Progenitor cell of endocrine pancreas (in vitro differentiated cells): ENCODE measurements at regions not wholly inside any gene's neighbourhood (a gene's known extent, or its start where the extent isn't known, plus 50 kb on each side); places are given as distances from the start of the nearest gene placed in this dataset.

ENCODE experiments used
- DNase-seq: peaks from one replicate; pipeline ENCODE4 v3.0.0; 2021; ENCODE audit warnings: low spot score; ENCODE audit not compliant: unreplicated experiment
- H3K27ac Mint-ChIP-seq: 2 replicates; pipeline ENCODE4 v1.8.0; 2021; ENCODE audit warnings: mild to moderate bottlenecking, moderate library complexity, mixed read lengths
- H3K27me3 Mint-ChIP-seq: 2 replicates; pipeline ENCODE4 v1.8.0; 2021; ENCODE audit warnings: mixed read lengths
- H3K36me3 Mint-ChIP-seq: 2 replicates; pipeline ENCODE4 v1.8.0; 2022; ENCODE audit warnings: mixed read lengths; ENCODE audit not compliant: insufficient read depth
- H3K4me1 Mint-ChIP-seq: 2 replicates; pipeline ENCODE4 v1.8.0; 2021; ENCODE audit warnings: low read depth, mixed read lengths
- H3K4me3 Mint-ChIP-seq: 2 replicates; pipeline ENCODE4 v1.8.0; 2021; ENCODE audit warnings: low read depth, mild to moderate bottlenecking, moderate library complexity, mixed read lengths
- H3K9me3 Mint-ChIP-seq: 2 replicates; pipeline ENCODE4 v1.8.0; 2021; ENCODE audit warnings: low read depth, mixed read lengths
- CTCF ChIP-seq: fragments of 200-600 bp; sonication (generic); IDR thresholded peaks from one replicate; pipeline ENCODE4 v1.5.0; 2021; ENCODE audit warnings: antibody characterized with exemption, mild to moderate bottlenecking; ENCODE audit not compliant: unreplicated experiment

DNA sequence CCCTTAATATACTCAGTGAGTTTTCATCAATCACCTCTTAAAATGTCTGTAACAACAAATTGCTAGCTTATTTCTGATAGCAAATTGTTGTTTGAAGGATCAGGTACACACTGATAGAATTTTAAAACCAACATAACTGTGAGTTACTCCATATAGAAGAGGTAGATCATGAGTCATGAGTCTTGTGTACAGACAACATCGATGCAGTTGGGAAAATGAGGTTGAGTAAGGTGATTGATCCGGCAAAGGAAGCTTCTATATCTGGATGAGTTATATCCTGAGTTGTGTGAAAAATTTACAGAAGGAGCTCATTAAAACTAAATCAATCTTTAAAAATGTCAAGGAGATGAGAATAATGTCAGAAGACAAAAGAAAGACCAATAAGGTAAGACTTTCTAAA is 604.6 kb upstream of the RGMB start:
- H3K27ac Mint-ChIP-seq, result no peak overlapping the region
- TF ChIP-seq CTCF, result no peak
- DNase-seq, result no peak
- no peaks in the 10 kb centered on the region for H3K9me3 Mint-ChIP-seq
- no peaks in the 10 kb centered on the region for H3K27me3 Mint-ChIP-seq
- H3K4me3 Mint-ChIP-seq, result no peak overlapping the region
- H3K4me1 Mint-ChIP-seq, result peaks cover 2% of the 10 kb centered on the region
- H3K36me3 Mint-ChIP-seq, result no peaks in the 10 kb centered on the region

DNA sequence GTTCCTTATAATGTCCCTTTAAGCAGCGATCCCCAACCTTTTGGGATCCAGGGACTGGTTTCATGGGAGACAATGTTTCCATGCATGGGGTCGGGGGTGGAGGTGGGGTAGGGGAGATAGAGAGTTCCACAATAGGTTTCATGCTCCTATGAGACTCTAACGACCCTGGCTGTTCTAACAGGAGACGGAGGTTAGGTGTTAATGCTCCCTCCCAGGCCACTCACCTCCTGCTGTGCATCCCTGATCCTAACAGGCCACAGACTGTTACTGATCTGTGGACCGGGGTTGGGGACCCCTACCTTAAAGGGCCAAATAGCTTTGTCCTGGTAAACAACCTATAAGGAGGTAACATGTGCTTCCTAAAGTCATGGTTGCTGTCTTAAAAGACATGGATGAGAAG is 602.5 kb upstream of the RGMB start:
- no peaks in the 10 kb centered on the region for H3K36me3 Mint-ChIP-seq
- peaks cover 2% of the 10 kb centered on the region for H3K4me1 Mint-ChIP-seq
- H3K4me3 Mint-ChIP-seq, result no peak overlapping the region
- no peaks in the 10 kb centered on the region for H3K9me3 Mint-ChIP-seq
- H3K27me3 Mint-ChIP-seq, result no peaks in the 10 kb centered on the region
- H3K27ac Mint-ChIP-seq, result no peak overlapping the region
- TF ChIP-seq CTCF, result no peak
- DNase-seq, result no peak

DNA sequence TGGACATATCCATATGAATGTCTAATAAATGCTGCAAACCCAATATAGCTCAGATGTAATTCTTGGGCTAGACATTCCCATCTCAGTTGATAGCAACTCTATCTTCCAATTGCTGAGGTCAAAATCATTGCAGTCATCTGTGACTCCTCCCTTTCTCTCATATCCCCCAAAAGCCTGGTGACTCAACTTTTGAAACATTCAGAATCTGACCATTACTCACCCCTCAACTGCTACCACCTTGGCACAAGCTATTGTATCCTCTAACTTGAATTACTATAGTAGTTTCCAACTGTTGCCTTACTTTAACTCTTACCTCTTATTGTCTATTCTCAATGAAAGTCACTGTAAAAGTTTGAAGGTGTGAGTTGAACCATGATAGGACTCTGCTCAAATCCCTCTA is 600.1 kb upstream of the RGMB start:
- no peak for DNase-seq
- H3K4me3 Mint-ChIP-seq, result no peak overlapping the region
- no peaks in the 10 kb centered on the region for H3K36me3 Mint-ChIP-seq
- H3K27ac Mint-ChIP-seq, result no peak overlapping the region
- TF ChIP-seq CTCF, result no peak
- H3K4me1 Mint-ChIP-seq, result peaks cover 7% of the 10 kb centered on the region
- H3K9me3 Mint-ChIP-seq, result no peaks in the 10 kb centered on the region
- H3K27me3 Mint-ChIP-seq, result no peaks in the 10 kb centered on the region

DNA sequence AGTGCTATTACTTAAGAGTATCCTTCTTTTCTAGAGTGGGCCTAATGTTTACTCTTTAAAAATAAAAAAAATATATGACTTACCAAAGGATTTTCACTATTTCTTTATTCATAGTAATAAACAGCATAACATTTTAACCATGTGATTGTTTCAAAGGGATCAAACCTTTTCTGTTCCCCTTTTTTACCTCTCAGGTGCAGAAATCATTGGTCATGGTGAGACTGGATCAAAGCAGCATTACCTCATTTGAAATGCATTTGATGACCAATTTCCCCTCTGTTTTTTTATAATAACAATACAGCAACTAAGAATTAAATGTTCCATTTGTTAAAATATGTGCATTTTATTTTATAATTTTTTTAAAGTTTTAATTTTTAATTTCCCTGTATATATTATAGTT is 598.0 kb upstream of the RGMB start:
- Mint-ChIP-seq H3K4me3 (no peak overlapping the region), H3K4me1 (peaks cover 5% of the 10 kb centered on the region), H3K27me3 (no peaks in the 10 kb centered on the region), H3K9me3 (no peaks in the 10 kb centered on the region), H3K36me3 (no peaks in the 10 kb centered on the region), H3K27ac (no peak overlapping the region)
- TF ChIP-seq CTCF, result no peak
- no peak for DNase-seq

- no peaks in the 10 kb centered on the region for H3K27me3 Mint-ChIP-seq
- DNase-seq, result no peak
- peaks cover 5% of the 10 kb centered on the region for H3K4me1 Mint-ChIP-seq
- H3K9me3 Mint-ChIP-seq, result peaks cover 14% of the 10 kb centered on the region
- H3K36me3 Mint-ChIP-seq, result no peaks in the 10 kb centered on the region
- H3K27ac Mint-ChIP-seq, result no peak overlapping the region
- no peak for TF ChIP-seq CTCF
- no peak overlapping the region for H3K4me3 Mint-ChIP-seq
Measured at GRCh38 chr5:98179791-98180755, 593.4 kb upstream of the RGMB start.
